GM21367 (cell line): ENCODE measurements at regions not wholly inside any gene's neighbourhood (a gene's known extent, or its start where the extent isn't known, plus 50 kb on each side); places are given as distances from the start of the nearest gene placed in this dataset.

ENCODE experiments used
- ATAC-seq: cut with Tn5 transposase; IDR thresholded peaks from one replicate; pipeline ENCODE4 v1.9.1; 2021; ENCODE audit not compliant: unreplicated experiment

- ATAC-seq = no peak
These were observed 180.4 kb upstream of the MC4R start for GRCh38 chr18:60552948-60553347.

- no peak for ATAC-seq
These were observed 182.4 kb upstream of the MC4R start for GRCh38 chr18:60554967-60555366.

- no peak for ATAC-seq
These were observed 183.1 kb upstream of the MC4R start for GRCh38 chr18:60555625-60556024.

GRCh38 chr18:60556326-60556725 is 183.8 kb upstream of the MC4R start:
- no peak for ATAC-seq

GRCh38 chr18:60560071-60560470 is 187.5 kb upstream of the MC4R start:
- ATAC-seq = no peak

GRCh38 chr18:60563082-60563481 is 190.5 kb upstream of the MC4R start:
- no peak for ATAC-seq

GRCh38 chr18:60568220-60568619 is 195.6 kb upstream of the MC4R start:
- ATAC-seq = no peak

- ATAC-seq = no peak
These were observed 197.6 kb upstream of the MC4R start for GRCh38 chr18:60570172-60570571.

- ATAC-seq = no peak
These were observed 204.9 kb upstream of the MC4R start for GRCh38 chr18:60577457-60577856.

- no peak for ATAC-seq
These were observed 213.1 kb upstream of the MC4R start for GRCh38 chr18:60585670-60586069.

GRCh38 chr18:60593249-60593648 is 220.7 kb upstream of the MC4R start:
- no peak for ATAC-seq

- no peak for ATAC-seq
These were observed 224.4 kb upstream of the MC4R start for GRCh38 chr18:60596928-60597327.

GRCh38 chr18:60599267-60599666 is 226.7 kb upstream of the MC4R start:
- ATAC-seq = peak; percentile 85

GRCh38 chr18:60599995-60600394 is 227.4 kb upstream of the MC4R start:
- no peak for ATAC-seq

- no peak for ATAC-seq
These were observed 228.7 kb upstream of the MC4R start for GRCh38 chr18:60601249-60601648.

- ATAC-seq = no peak
These were observed 250.8 kb upstream of the MC4R start for GRCh38 chr18:60623331-60623730.

GRCh38 chr18:60624207-60624606 is 251.6 kb upstream of the MC4R start:
- no peak for ATAC-seq

GRCh38 chr18:60639836-60640235 is 267.3 kb upstream of the MC4R start:
- no peak for ATAC-seq

- ATAC-seq = no peak
These were observed 270.4 kb upstream of the MC4R start for GRCh38 chr18:60643009-60643408.

- ATAC-seq = no peak
These were observed 274.1 kb upstream of the MC4R start for GRCh38 chr18:60646725-60647124.

GRCh38 chr18:60649107-60649506 is 276.5 kb upstream of the MC4R start:
- peak; percentile 92 for ATAC-seq

GRCh38 chr18:60649842-60650536 is 277.4 kb upstream of the MC4R start:
- no peak for ATAC-seq

- no peak for ATAC-seq
These were observed 281.7 kb upstream of the MC4R start for GRCh38 chr18:60654298-60654697.
